Central memory CD8-positive, alpha-beta T cell (primary cell): ENCODE measurements at regions not wholly inside any gene's neighbourhood (a gene's known extent, or its start where the extent isn't known, plus 50 kb on each side); places are given as distances from the start of the nearest gene placed in this dataset.

Source experiments
- ATAC-seq: fragments of 150-1000 bp; cut with Tn5 transposase; replicated peaks from 2 replicates; pipeline ENCODE4 v1.10.0; 2022; ENCODE audit warnings: mild to moderate bottlenecking, moderate FRiP score, moderate number of reproducible peaks; ENCODE audit not compliant: poor library complexity, severe bottlenecking; ENCODE audit errors: extremely low read depth
- DNase-seq, 2 donors: peaks; one replicate each; pipeline ENCODE4 v3.0.0; 2021; ENCODE audit warnings: low spot score in 2 of 2
- H3K27ac Mint-ChIP-seq: one replicate; pipeline ENCODE4 v1.8.0; 2022; ENCODE audit warnings: low read depth, mild to moderate bottlenecking, moderate library complexity, mixed read lengths
- H3K27me3 Mint-ChIP-seq: one replicate; pipeline ENCODE4 v1.8.0; 2022; ENCODE audit warnings: mixed read lengths
- H3K36me3 Mint-ChIP-seq: one replicate; pipeline ENCODE4 v1.8.0; 2022; ENCODE audit warnings: mild to moderate bottlenecking, moderate library complexity, mixed read lengths; ENCODE audit not compliant: insufficient read depth
- H3K4me1 Mint-ChIP-seq: one replicate; pipeline ENCODE4 v1.8.0; 2022; ENCODE audit warnings: mixed read lengths
- H3K4me3 Mint-ChIP-seq: one replicate; pipeline ENCODE4 v1.8.0; 2022; ENCODE audit warnings: mild to moderate bottlenecking, moderate library complexity, mixed read lengths
- H3K9me3 Mint-ChIP-seq: one replicate; pipeline ENCODE4 v1.8.0; 2022; ENCODE audit warnings: mixed read lengths

- H3K27ac Mint-ChIP-seq: no peak overlapping the region
- no peaks in the 10 kb centered on the region for H3K9me3 Mint-ChIP-seq
- no peaks in the 10 kb centered on the region for H3K27me3 Mint-ChIP-seq
- DNase-seq: no peak
- no peaks in the 10 kb centered on the region for H3K4me1 Mint-ChIP-seq
- ATAC-seq: peak; percentile 14
- H3K36me3 Mint-ChIP-seq: no peaks in the 10 kb centered on the region
- H3K4me3 Mint-ChIP-seq: no peak overlapping the region
Measured at GRCh38 chr21:14879458-14879857, 185.3 kb downstream of the NRIP1 start.

DNA sequence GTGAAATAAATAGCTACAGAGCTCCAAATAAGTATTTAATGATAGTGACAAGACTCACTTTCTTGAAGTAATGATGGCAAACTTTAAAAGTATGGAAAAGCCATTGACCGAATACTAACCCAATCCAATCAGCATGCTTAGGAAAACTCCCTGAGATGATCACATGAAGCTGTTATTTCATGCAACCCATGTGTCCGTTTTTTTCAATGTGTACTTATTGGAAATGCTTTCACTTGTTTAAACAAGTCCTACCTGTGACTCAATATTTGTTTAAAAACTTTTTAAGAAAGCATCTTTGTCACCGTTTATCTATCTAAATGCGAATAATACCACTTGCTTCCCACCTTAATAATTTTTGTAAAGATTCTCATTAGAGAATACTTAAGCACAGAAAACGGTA lies 185.8 kb downstream of the NRIP1 start:
- H3K36me3 Mint-ChIP-seq: no peaks in the 10 kb centered on the region

DNA sequence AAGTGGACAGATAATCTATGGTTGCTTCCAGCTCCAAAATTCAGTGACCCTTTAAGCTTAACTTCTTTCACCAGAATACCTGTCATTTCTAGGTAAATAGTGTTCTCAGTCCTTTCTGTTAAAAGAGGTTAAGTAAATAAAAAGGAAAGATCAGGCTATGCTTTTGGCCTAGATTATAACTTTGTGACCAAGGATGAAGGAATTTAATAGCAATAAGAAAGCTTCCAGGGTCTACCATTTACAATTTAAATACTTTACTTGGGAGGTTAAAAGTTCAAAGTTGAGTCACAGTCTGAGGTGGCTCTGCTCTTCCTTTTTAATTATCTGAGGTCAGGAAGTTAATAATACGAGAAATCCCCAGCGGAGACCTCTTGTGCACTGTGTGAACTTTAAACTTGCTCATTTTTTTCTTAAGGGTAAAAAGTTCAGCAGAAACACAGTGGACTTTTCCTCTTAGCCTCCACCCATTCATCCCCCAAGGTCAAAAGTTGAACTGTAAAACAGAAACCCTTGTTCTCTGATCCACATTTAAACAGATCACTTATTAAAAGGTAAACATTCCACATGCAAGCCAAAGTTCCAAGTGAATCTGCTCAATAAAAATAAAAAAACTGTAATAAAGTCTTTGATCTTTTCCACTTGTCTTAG lies 187.1 kb downstream of the NRIP1 start:
- Mint-ChIP-seq H3K27ac (no peak overlapping the region), H3K4me1 (no peaks in the 10 kb centered on the region), H3K36me3 (no peaks in the 10 kb centered on the region), H3K9me3 (no peaks in the 10 kb centered on the region), H3K27me3 (no peaks in the 10 kb centered on the region), H3K4me3 (no peak overlapping the region)
- DNase-seq (no peak), ATAC-seq (no peak)

More for the DNA sequence above, 185.8 kb downstream of the NRIP1 start:
- DNase-seq (no peak), ATAC-seq (no peak)
- H3K27ac Mint-ChIP-seq: no peak overlapping the region
- no peaks in the 10 kb centered on the region for H3K9me3 Mint-ChIP-seq
- no peaks in the 10 kb centered on the region for H3K27me3 Mint-ChIP-seq
- H3K4me3 Mint-ChIP-seq: no peak overlapping the region
- H3K4me1 Mint-ChIP-seq: no peaks in the 10 kb centered on the region

DNA sequence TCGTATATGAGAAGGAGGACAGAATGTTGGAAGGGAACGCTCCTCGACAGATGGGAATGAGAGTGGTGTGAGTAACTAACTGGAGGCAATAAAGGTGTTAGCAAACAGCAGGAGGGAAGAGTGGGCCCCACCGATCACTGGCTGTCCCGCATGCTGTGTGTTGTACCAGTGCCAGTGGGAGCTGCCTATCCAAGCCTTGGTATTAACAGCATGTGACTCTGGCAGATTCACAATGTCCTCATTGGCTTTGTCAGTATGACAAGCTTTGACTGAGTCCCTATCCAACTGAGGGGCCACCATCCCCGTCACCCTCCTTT lies 188.3 kb downstream of the NRIP1 start:
- ATAC-seq (no peak), DNase-seq (no peak)
- H3K36me3 Mint-ChIP-seq: no peaks in the 10 kb centered on the region
- H3K27me3 Mint-ChIP-seq: no peaks in the 10 kb centered on the region
- H3K9me3 Mint-ChIP-seq: no peaks in the 10 kb centered on the region
- no peak overlapping the region for H3K4me3 Mint-ChIP-seq
- no peaks in the 10 kb centered on the region for H3K4me1 Mint-ChIP-seq
- no peak overlapping the region for H3K27ac Mint-ChIP-seq

- Mint-ChIP-seq H3K4me3 (no peak overlapping the region), H3K27me3 (no peaks in the 10 kb centered on the region), H3K9me3 (no peaks in the 10 kb centered on the region), H3K27ac (no peak overlapping the region), H3K4me1 (no peaks in the 10 kb centered on the region), H3K36me3 (no peaks in the 10 kb centered on the region)
- DNase-seq (no peak), ATAC-seq (no peak)
Measured at GRCh38 chr21:14875704-14876523, 188.9 kb downstream of the NRIP1 start.

- Mint-ChIP-seq H3K4me3 (no peak overlapping the region), H3K36me3 (no peaks in the 10 kb centered on the region), H3K9me3 (no peaks in the 10 kb centered on the region)
Measured at GRCh38 chr21:14875186-14875585, 189.6 kb downstream of the NRIP1 start.

GRCh38 chr21:14874379-14874778 lies 190.4 kb downstream of the NRIP1 start:
- Mint-ChIP-seq H3K4me1 (no peaks in the 10 kb centered on the region), H3K4me3 (no peak overlapping the region), H3K36me3 (no peaks in the 10 kb centered on the region), H3K27me3 (peaks cover 12% of the 10 kb centered on the region), H3K27ac (no peak overlapping the region), H3K9me3 (no peaks in the 10 kb centered on the region)
- ATAC-seq (no peak), DNase-seq (no peak)

More at GRCh38 chr21:14875186-14875585, 189.6 kb downstream of the NRIP1 start:
- Mint-ChIP-seq H3K27ac (no peak overlapping the region), H3K4me1 (no peaks in the 10 kb centered on the region), H3K27me3 (peaks cover 4% of the 10 kb centered on the region)
- no peak for DNase-seq
- no peak for ATAC-seq

- H3K27ac Mint-ChIP-seq: no peak overlapping the region
- no peaks in the 10 kb centered on the region for H3K9me3 Mint-ChIP-seq
- H3K4me3 Mint-ChIP-seq: no peak overlapping the region
- no peaks in the 10 kb centered on the region for H3K4me1 Mint-ChIP-seq
- ATAC-seq (no peak), DNase-seq (no peak)
- no peaks in the 10 kb centered on the region for H3K36me3 Mint-ChIP-seq
- peaks cover 22% of the 10 kb centered on the region for H3K27me3 Mint-ChIP-seq
Measured at GRCh38 chr21:14871861-14872260, 192.9 kb downstream of the NRIP1 start.

GRCh38 chr21:14870853-14871149 lies 194.0 kb downstream of the NRIP1 start:
- no peaks in the 10 kb centered on the region for H3K9me3 Mint-ChIP-seq
- no peaks in the 10 kb centered on the region for H3K4me1 Mint-ChIP-seq
- no peaks in the 10 kb centered on the region for H3K36me3 Mint-ChIP-seq
- H3K4me3 Mint-ChIP-seq: no peak overlapping the region
- peaks cover 22% of the 10 kb centered on the region for H3K27me3 Mint-ChIP-seq
- DNase-seq: no peak
- ATAC-seq: no peak
- no peak overlapping the region for H3K27ac Mint-ChIP-seq

DNA sequence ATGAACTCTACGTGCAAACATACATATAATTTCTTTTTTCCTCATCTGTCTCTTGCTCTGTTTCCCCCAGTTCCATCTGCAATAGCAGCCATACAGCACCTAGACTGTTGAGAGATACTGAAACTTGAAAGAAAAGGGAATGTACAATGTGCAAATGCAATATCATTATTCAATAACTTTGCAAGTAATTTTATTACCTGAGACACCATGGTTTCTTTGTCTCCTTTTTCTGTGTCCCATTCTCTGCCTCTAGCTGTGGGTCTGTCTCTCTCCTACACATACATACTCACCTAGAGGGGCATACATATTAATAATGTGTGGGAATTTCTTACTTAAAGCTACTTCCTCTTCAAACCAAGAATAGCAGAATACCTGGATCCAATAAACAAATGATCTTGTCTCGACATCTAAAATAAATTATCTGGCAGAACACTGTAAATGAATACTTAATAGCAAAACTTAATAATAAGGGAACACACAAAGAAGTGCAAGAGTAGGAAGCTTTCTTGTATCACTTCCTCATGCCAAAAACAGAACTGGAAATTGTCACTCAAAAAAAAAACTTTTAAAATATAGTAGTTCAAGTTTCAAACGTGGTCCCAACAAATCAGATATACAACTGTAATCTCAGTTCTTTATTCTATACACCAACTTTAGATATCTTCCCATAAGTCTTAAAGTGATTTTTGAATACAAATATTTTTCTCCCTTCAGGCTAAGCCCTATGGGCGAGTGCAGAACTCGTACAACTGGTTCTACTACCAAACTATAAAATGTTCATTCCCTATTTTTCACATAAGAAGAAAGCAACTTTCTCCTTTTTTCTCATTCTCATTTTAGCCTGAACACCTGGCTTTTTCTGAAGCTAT lies 194.6 kb downstream of the NRIP1 start:
- Mint-ChIP-seq H3K4me3 (no peak overlapping the region), H3K4me1 (no peaks in the 10 kb centered on the region), H3K36me3 (no peaks in the 10 kb centered on the region), H3K27ac (no peak overlapping the region), H3K27me3 (peaks cover 22% of the 10 kb centered on the region), H3K9me3 (no peaks in the 10 kb centered on the region)
- DNase-seq: no peak
- no peak for ATAC-seq

DNA sequence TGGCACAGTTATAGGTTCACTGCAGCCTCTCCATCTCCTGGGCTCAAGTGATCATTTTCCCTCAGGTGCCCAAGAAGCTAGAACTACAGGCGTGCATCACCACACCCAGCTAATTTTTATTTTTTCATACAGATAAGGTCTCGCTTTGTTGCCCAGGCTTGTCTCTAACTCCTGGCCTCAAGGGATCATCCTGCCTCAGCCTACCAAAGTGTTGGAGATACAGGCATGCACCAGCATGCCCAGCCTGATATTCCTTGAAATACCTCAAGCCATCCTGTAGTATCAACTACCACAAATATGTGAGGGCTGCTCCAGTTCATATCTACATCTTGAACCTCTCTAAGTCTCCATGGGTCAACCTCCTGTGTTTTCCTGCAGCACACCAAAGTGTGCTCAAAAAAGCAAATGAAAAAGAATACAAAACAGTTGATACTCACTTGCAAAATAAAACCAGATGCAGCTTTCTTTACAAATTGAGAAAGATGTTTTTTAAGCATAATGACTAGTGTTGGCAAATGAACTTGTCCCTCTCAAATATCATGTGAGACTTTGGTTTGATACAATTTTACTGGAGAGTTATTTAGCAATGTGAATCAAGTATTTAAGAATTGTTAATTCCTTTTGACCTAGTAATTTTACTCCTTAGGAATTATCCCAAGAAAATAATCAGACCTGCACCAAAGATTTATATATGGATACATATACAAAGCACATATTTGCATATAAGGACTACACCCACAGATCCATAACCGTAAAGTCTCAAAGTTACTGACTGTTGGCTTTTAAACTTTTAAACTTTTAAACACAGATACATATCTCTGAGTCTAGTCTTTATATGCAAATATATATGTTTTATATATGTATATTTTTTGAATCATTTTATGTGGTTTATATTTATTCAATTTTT lies 197.7 kb downstream of the NRIP1 start:
- H3K4me3 Mint-ChIP-seq: no peak overlapping the region
- no peak overlapping the region for H3K27ac Mint-ChIP-seq
- DNase-seq: no peak
- H3K4me1 Mint-ChIP-seq: no peaks in the 10 kb centered on the region
- no peak for ATAC-seq
- peaks cover 22% of the 10 kb centered on the region for H3K27me3 Mint-ChIP-seq
- H3K9me3 Mint-ChIP-seq: no peaks in the 10 kb centered on the region
- no peaks in the 10 kb centered on the region for H3K36me3 Mint-ChIP-seq
